ENCODE measurements at regions not wholly inside any gene's neighbourhood (a gene's known extent, or its start where the extent isn't known, plus 50 kb on each side); places are given as distances from the start of the nearest gene placed in this dataset.
"Not testable (repeated sequence)": the region's sequence is repeated elsewhere in the genome, so short reads cannot be mapped to it uniquely, and the experiment has no call there.

DNA sequence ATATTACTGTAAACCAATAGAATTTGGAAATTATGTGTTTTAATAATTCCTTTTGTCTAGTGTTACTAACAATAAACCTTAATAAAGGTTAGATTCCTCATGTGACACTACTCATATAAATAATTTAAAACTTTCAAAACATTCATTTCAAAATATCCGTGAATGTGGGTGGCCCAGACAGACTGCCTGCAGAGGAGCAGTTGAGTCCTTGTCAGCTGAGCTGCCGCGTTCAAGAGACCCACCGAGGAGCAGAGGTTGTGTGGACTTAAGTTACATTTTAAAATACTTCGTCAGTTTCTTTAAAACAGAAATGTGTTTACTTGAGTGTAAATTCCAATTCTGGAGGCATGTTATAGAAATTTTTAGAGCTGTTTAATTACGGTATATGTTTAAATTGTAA is 64.2 kb upstream of the HGFAC start:
- TF ChIP-seq, protein P1, sequence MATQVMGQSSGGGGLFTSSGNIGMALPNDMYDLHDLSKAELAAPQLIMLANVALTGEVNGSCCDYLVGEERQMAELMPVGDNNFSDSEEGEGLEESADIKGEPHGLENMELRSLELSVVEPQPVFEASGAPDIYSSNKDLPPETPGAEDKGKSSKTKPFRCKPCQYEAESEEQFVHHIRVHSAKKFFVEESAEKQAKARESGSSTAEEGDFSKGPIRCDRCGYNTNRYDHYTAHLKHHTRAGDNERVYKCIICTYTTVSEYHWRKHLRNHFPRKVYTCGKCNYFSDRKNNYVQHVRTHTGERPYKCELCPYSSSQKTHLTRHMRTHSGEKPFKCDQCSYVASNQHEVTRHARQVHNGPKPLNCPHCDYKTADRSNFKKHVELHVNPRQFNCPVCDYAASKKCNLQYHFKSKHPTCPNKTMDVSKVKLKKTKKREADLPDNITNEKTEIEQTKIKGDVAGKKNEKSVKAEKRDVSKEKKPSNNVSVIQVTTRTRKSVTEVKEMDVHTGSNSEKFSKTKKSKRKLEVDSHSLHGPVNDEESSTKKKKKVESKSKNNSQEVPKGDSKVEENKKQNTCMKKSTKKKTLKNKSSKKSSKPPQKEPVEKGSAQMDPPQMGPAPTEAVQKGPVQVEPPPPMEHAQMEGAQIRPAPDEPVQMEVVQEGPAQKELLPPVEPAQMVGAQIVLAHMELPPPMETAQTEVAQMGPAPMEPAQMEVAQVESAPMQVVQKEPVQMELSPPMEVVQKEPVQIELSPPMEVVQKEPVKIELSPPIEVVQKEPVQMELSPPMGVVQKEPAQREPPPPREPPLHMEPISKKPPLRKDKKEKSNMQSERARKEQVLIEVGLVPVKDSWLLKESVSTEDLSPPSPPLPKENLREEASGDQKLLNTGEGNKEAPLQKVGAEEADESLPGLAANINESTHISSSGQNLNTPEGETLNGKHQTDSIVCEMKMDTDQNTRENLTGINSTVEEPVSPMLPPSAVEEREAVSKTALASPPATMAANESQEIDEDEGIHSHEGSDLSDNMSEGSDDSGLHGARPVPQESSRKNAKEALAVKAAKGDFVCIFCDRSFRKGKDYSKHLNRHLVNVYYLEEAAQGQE (IDR thresholded peaks at IDR 0.05; ENCODE audit: insufficient replicate concordance, low read depth), result no peak
- no peak for TF ChIP-seq GABPA (IDR thresholded peaks at IDR 0.05; ENCODE audit: low read depth)
- no peak for TF ChIP-seq POLR2AphosphoS5 (IDR thresholded peaks at IDR 0.05; ENCODE audit: low read depth)
- no peak for TF ChIP-seq CTCF (IDR thresholded peaks at IDR 0.05; ENCODE audit: insufficient read depth, low read length)
- no peak for TF ChIP-seq SPI1 (IDR thresholded peaks at IDR 0.05; ENCODE audit: borderline replicate concordance, low read depth)
- Histone ChIP-seq H3K27ac (replicated peaks) (no peak overlapping the region), H3K4me3 (replicated peaks; ENCODE audit: insufficient read depth, low read length) (no peak overlapping the region), H3K27me3 (ENCODE audit: insufficient read depth, poor library complexity, severe bottlenecking) (no peaks in the 10 kb centered on the region)
- no peak for DNase-seq (ENCODE audit: low read depth in 1 of 2, low spot score in 1 of 2)

- not testable (repeated sequence) for H3K27me3 ChIP-seq (ENCODE audit: insufficient read depth, poor library complexity, severe bottlenecking); H3K27ac ChIP-seq (replicated peaks); H3K4me3 ChIP-seq (replicated peaks; ENCODE audit: insufficient read depth, low read length); DNase-seq (ENCODE audit: low read depth in 1 of 2, low spot score in 1 of 2)
These were observed 61.4 kb upstream of the HGFAC start for GRCh38 chr4:3380336-3380735.

DNA sequence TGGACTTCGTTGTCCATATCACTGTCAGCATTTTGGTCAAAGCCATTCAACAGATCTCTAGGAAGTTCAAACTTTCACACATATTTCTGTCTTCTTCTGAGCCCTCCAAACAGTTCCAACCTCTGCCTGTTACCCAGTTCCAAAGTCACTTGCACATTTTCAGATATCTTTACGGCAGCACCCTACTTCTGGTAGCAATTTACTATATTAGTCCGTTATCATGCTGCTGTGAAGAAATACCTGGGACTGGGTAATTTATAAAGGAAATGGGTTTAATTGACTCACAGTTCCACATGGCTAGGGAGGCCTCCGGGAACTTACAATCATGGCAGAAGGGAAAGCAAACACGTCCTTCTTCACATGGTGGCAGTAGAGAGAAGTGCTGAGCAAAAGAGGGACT is 60.6 kb upstream of the HGFAC start:
- not testable (repeated sequence) for H3K27me3 ChIP-seq (ENCODE audit: insufficient read depth, poor library complexity, severe bottlenecking); H3K4me3 ChIP-seq (replicated peaks; ENCODE audit: insufficient read depth, low read length); DNase-seq (ENCODE audit: low read depth in 1 of 2, low spot score in 1 of 2); H3K27ac ChIP-seq (replicated peaks)

DNA sequence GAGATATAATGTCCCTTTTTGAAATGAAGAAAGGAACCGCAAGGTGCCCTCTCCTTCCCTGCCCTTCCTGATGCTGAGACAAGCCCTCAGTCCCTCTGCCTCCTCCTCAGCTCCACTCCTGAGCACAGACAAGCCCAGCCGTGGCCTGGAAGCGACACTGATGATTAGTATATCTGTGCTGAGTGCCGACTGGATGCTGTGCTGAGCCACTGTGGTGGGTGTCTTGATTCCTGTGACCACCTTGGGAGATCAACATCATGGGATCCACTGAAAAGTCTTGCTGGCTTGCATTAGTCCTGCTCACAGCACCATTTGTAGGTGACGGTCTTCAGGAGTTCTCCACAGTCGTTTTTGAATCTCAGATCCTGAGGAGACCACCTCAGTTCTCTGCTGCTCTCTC is 59.5 kb upstream of the HGFAC start:
- H3K27ac ChIP-seq (replicated peaks), result no peak overlapping the region
- no peaks in the 10 kb centered on the region for H3K27me3 ChIP-seq (ENCODE audit: insufficient read depth, poor library complexity, severe bottlenecking)
- DNase-seq (ENCODE audit: low read depth in 1 of 2, low spot score in 1 of 2), result no peak
- H3K4me3 ChIP-seq (replicated peaks; ENCODE audit: insufficient read depth, low read length), result no peak overlapping the region
- TF ChIP-seq GABPA (IDR thresholded peaks at IDR 0.05; ENCODE audit: low read depth) (no peak), POLR2AphosphoS5 (IDR thresholded peaks at IDR 0.05; ENCODE audit: low read depth) (no peak), CTCF (IDR thresholded peaks at IDR 0.05; ENCODE audit: insufficient read depth, low read length) (no peak), SPI1 (IDR thresholded peaks at IDR 0.05; ENCODE audit: borderline replicate concordance, low read depth) (no peak)
- TF ChIP-seq, protein P1 (IDR thresholded peaks at IDR 0.05; ENCODE audit: insufficient replicate concordance, low read depth), result no peak

- no peak for DNase-seq (ENCODE audit: low read depth in 1 of 2, low spot score in 1 of 2)
- Histone ChIP-seq H3K27ac (replicated peaks) (no peak overlapping the region), H3K4me3 (replicated peaks; ENCODE audit: insufficient read depth, low read length) (no peak overlapping the region), H3K27me3 (ENCODE audit: insufficient read depth, poor library complexity, severe bottlenecking) (no peaks in the 10 kb centered on the region)
- TF ChIP-seq GABPA (IDR thresholded peaks at IDR 0.05; ENCODE audit: low read depth) (no peak), POLR2AphosphoS5 (IDR thresholded peaks at IDR 0.05; ENCODE audit: low read depth) (no peak), SPI1 (IDR thresholded peaks at IDR 0.05; ENCODE audit: borderline replicate concordance, low read depth) (no peak), CTCF (IDR thresholded peaks at IDR 0.05; ENCODE audit: insufficient read depth, low read length) (no peak)
- TF ChIP-seq, protein P1 (IDR thresholded peaks at IDR 0.05; ENCODE audit: insufficient replicate concordance, low read depth), result no peak
These were observed 57.4 kb upstream of the HGFAC start for GRCh38 chr4:3384391-3384770.

All from HL-60 (cell line).